ENCODE measurements at regions not wholly inside any gene's neighbourhood (a gene's known extent, or its start where the extent isn't known, plus 50 kb on each side); places are given as distances from the start of the nearest gene placed in this dataset.

GRCh38 chr5:2003206-2003605 lies 120.5 kb upstream of the IRX4 start:
- TF ChIP-seq EP300 (IDR thresholded peaks at IDR 0.05) (no peak), POLR2A (IDR thresholded peaks at IDR 0.05) (no peak), CTCF (IDR thresholded peaks at IDR 0.05) (no peak)
- WGBS, 2 donors = 81 to 84% methylated on average over 10 of the region's 10 CpGs
- no peaks in the 10 kb centered on the region for H3K4me1 ChIP-seq
- no peaks in the 10 kb centered on the region for H3K27me3 ChIP-seq
- no peak for DNase-seq (ENCODE audit: low spot score in 2 of 2)
- no peaks in the 10 kb centered on the region for H3K36me3 ChIP-seq
- no peak overlapping the region for H3K4me3 ChIP-seq
- H3K27ac ChIP-seq = no peak overlapping the region
- peaks cover 0 to 12% (median 0%) of the 10 kb centered on the region in 4 donors for H3K9me3 ChIP-seq

- no peak overlapping the region for H3K4me3 ChIP-seq
- H3K4me1 ChIP-seq = no peaks in the 10 kb centered on the region
- H3K27ac ChIP-seq = no peak overlapping the region
- no peaks in the 10 kb centered on the region for H3K27me3 ChIP-seq
- 70 to 83% methylated on average over 12 of the region's 12 CpGs for WGBS, 2 donors
- H3K36me3 ChIP-seq = no peaks in the 10 kb centered on the region
- no peak for DNase-seq (ENCODE audit: low spot score in 2 of 2)
- H3K9me3 ChIP-seq = peaks cover 0 to 14% (median 0%) of the 10 kb centered on the region in 4 donors
- no peak for TF ChIP-seq EP300 (IDR thresholded peaks at IDR 0.05)
- no peak for TF ChIP-seq POLR2A (IDR thresholded peaks at IDR 0.05)
- no peak for TF ChIP-seq CTCF (IDR thresholded peaks at IDR 0.05)
These were observed 118.6 kb upstream of the IRX4 start for GRCh38 chr5:2001300-2001699.

- no peak for TF ChIP-seq POLR2A (IDR thresholded peaks at IDR 0.05)
- TF ChIP-seq EP300 (IDR thresholded peaks at IDR 0.05) = no peak
- no peak for TF ChIP-seq CTCF (IDR thresholded peaks at IDR 0.05)
- WGBS, 2 donors = 74 to 85% methylated on average over 12 of the region's 12 CpGs
- no peak for DNase-seq (ENCODE audit: low spot score in 2 of 2)
- peaks cover 0 to 11% (median 0%) of the 10 kb centered on the region in 4 donors for H3K9me3 ChIP-seq
- H3K4me1 ChIP-seq = no peaks in the 10 kb centered on the region
- no peak overlapping the region for H3K27ac ChIP-seq
- no peaks in the 10 kb centered on the region for H3K27me3 ChIP-seq
- no peaks in the 10 kb centered on the region for H3K36me3 ChIP-seq
- no peak overlapping the region for H3K4me3 ChIP-seq
These were observed 117.9 kb upstream of the IRX4 start for GRCh38 chr5:2000591-2000990.

GRCh38 chr5:1999794-2000193 lies 117.1 kb upstream of the IRX4 start:
- Histone ChIP-seq H3K4me3 (no peak overlapping the region), H3K4me1 (no peaks in the 10 kb centered on the region), H3K27ac (no peak overlapping the region), H3K27me3 (no peaks in the 10 kb centered on the region), H3K36me3 (no peaks in the 10 kb centered on the region), H3K9me3 (peaks cover 0 to 6% (median 0%) of the 10 kb centered on the region in 4 donors)
- 72 to 81% methylated on average over 6 of the region's 6 CpGs for WGBS, 2 donors
- no peak for DNase-seq (ENCODE audit: low spot score in 2 of 2)
- TF ChIP-seq EP300 (IDR thresholded peaks at IDR 0.05) (no peak), CTCF (IDR thresholded peaks at IDR 0.05) (no peak), POLR2A (IDR thresholded peaks at IDR 0.05) (no peak)

GRCh38 chr5:1998716-1999317 lies 116.1 kb upstream of the IRX4 start:
- Histone ChIP-seq H3K9me3 (peaks cover 0 to 11% (median 0%) of the 10 kb centered on the region in 4 donors), H3K27me3 (no peaks in the 10 kb centered on the region), H3K27ac (no peak overlapping the region), H3K4me1 (no peaks in the 10 kb centered on the region), H3K36me3 (no peaks in the 10 kb centered on the region), H3K4me3 (no peak overlapping the region)
- WGBS, 2 donors = 83 to 90% methylated on average over 4 of the region's 4 CpGs
- TF ChIP-seq CTCF (IDR thresholded peaks at IDR 0.05) (no peak), POLR2A (IDR thresholded peaks at IDR 0.05) (no peak)
- no peak for DNase-seq (ENCODE audit: low spot score in 2 of 2)
